IgD-negative memory B cell (primary cell): ENCODE measurements at regions not wholly inside any gene's neighbourhood (a gene's known extent, or its start where the extent isn't known, plus 50 kb on each side); places are given as distances from the start of the nearest gene placed in this dataset.

Experiments used
- H3K27ac Mint-ChIP-seq, 3 donors: one replicate each; pipeline ENCODE4 v1.8.0; 2020 to 2022; ENCODE audit warnings: mild to moderate bottlenecking in 3 of 3, mixed read lengths in 3 of 3, moderate library complexity in 1 of 3
- H3K27me3 Mint-ChIP-seq: one replicate; pipeline ENCODE4 v1.8.0; 2021; ENCODE audit warnings: mixed read lengths
- H3K36me3 Mint-ChIP-seq: one replicate; pipeline ENCODE4 v1.8.0; 2020; ENCODE audit warnings: mild to moderate bottlenecking, mixed read lengths
- H3K4me1 Mint-ChIP-seq, 3 donors: one replicate each; pipeline ENCODE4 v1.8.0; 2020 to 2022; ENCODE audit warnings: mixed read lengths in 3 of 3, mild to moderate bottlenecking in 1 of 3
- H3K4me3 Mint-ChIP-seq, 4 donors: one replicate each; pipeline ENCODE4 v1.8.0; 2020 to 2022; ENCODE audit warnings: mild to moderate bottlenecking in 4 of 4, mixed read lengths in 4 of 4, moderate library complexity in 3 of 4
- H3K9me3 Mint-ChIP-seq, 3 donors: one replicate each; pipeline ENCODE4 v1.8.0; 2020 to 2021; ENCODE audit warnings: mixed read lengths in 3 of 3, mild to moderate bottlenecking in 1 of 3

- no peaks in the 10 kb centered on the region for H3K36me3 Mint-ChIP-seq
- no peaks in the 10 kb centered on the region for H3K4me1 Mint-ChIP-seq
- no peak overlapping the region for H3K4me3 Mint-ChIP-seq
- H3K27ac Mint-ChIP-seq, result no peak overlapping the region
- peaks cover 0 to 7% (median 3%) of the 10 kb centered on the region in 3 donors for H3K9me3 Mint-ChIP-seq
- no peaks in the 10 kb centered on the region for H3K27me3 Mint-ChIP-seq
Measured at GRCh38 chr5:28388428-28388827, 1350.0 kb upstream of the CDH9 start.

GRCh38 chr5:28386712-28387111, 1348.3 kb upstream of the CDH9 start:
- Mint-ChIP-seq H3K27ac (no peak overlapping the region), H3K4me3 (no peak overlapping the region), H3K27me3 (no peaks in the 10 kb centered on the region), H3K36me3 (no peaks in the 10 kb centered on the region), H3K4me1 (no peaks in the 10 kb centered on the region), H3K9me3 (peaks cover 0 to 4% (median 0%) of the 10 kb centered on the region in 3 donors)

- no peaks in the 10 kb centered on the region for H3K4me1 Mint-ChIP-seq
- H3K27ac Mint-ChIP-seq, result peak overlapping the region in 1 of 3 donors; percentile 67
- no peak overlapping the region for H3K4me3 Mint-ChIP-seq
- H3K9me3 Mint-ChIP-seq, result peaks cover 2 to 6% (median 2%) of the 10 kb centered on the region in 3 donors
- H3K36me3 Mint-ChIP-seq, result no peaks in the 10 kb centered on the region
- H3K27me3 Mint-ChIP-seq, result no peaks in the 10 kb centered on the region
Measured at GRCh38 chr5:28380167-28380566, 1341.8 kb upstream of the CDH9 start.

GRCh38 chr5:28374492-28374967, 1336.1 kb upstream of the CDH9 start:
- no peak overlapping the region for H3K27ac Mint-ChIP-seq
- no peak overlapping the region for H3K4me3 Mint-ChIP-seq
- no peaks in the 10 kb centered on the region for H3K36me3 Mint-ChIP-seq
- peaks cover 2 to 9% (median 3%) of the 10 kb centered on the region in 3 donors for H3K9me3 Mint-ChIP-seq
- no peaks in the 10 kb centered on the region for H3K4me1 Mint-ChIP-seq
- no peaks in the 10 kb centered on the region for H3K27me3 Mint-ChIP-seq

- Mint-ChIP-seq H3K9me3 (peaks cover 2 to 5% (median 2%) of the 10 kb centered on the region in 3 donors), H3K27ac (no peak overlapping the region), H3K36me3 (no peaks in the 10 kb centered on the region), H3K4me1 (no peaks in the 10 kb centered on the region), H3K4me3 (no peak overlapping the region), H3K27me3 (no peaks in the 10 kb centered on the region)
Measured at GRCh38 chr5:28370896-28371295, 1332.5 kb upstream of the CDH9 start.

- no peaks in the 10 kb centered on the region for H3K4me1 Mint-ChIP-seq
- no peaks in the 10 kb centered on the region for H3K36me3 Mint-ChIP-seq
- H3K4me3 Mint-ChIP-seq, result no peak overlapping the region
- peaks cover 0 to 8% (median 2%) of the 10 kb centered on the region in 3 donors for H3K9me3 Mint-ChIP-seq
- no peaks in the 10 kb centered on the region for H3K27me3 Mint-ChIP-seq
- no peak overlapping the region for H3K27ac Mint-ChIP-seq
Measured at GRCh38 chr5:28369418-28369817, 1331.0 kb upstream of the CDH9 start.

- Mint-ChIP-seq H3K4me3 (no peak overlapping the region), H3K27me3 (no peaks in the 10 kb centered on the region), H3K4me1 (peaks cover 0 to 1% (median 0%) of the 10 kb centered on the region in 3 donors), H3K9me3 (peaks cover 4 to 13% (median 10%) of the 10 kb centered on the region in 3 donors), H3K36me3 (no peaks in the 10 kb centered on the region), H3K27ac (no peak overlapping the region)
Measured at GRCh38 chr5:28355831-28356230, 1317.4 kb upstream of the CDH9 start.

GRCh38 chr5:28346696-28347095, 1308.3 kb upstream of the CDH9 start:
- no peaks in the 10 kb centered on the region for H3K4me1 Mint-ChIP-seq
- peaks cover 2% of the 10 kb centered on the region for H3K36me3 Mint-ChIP-seq
- H3K9me3 Mint-ChIP-seq, result peaks cover 4 to 11% (median 11%) of the 10 kb centered on the region in 3 donors
- H3K27me3 Mint-ChIP-seq, result no peaks in the 10 kb centered on the region
- no peak overlapping the region for H3K4me3 Mint-ChIP-seq
- H3K27ac Mint-ChIP-seq, result no peak overlapping the region

- no peaks in the 10 kb centered on the region for H3K27me3 Mint-ChIP-seq
- peaks cover 2% of the 10 kb centered on the region for H3K36me3 Mint-ChIP-seq
- H3K27ac Mint-ChIP-seq, result no peak overlapping the region
- H3K9me3 Mint-ChIP-seq, result peaks cover 2 to 5% (median 5%) of the 10 kb centered on the region in 3 donors
- no peak overlapping the region for H3K4me3 Mint-ChIP-seq
- H3K4me1 Mint-ChIP-seq, result no peaks in the 10 kb centered on the region
Measured at GRCh38 chr5:28344836-28345433, 1306.5 kb upstream of the CDH9 start.

- Mint-ChIP-seq H3K36me3 (no peaks in the 10 kb centered on the region), H3K27ac (peak overlapping the region in 1 of 3 donors; percentile 18), H3K4me3 (no peak overlapping the region), H3K27me3 (no peaks in the 10 kb centered on the region), H3K4me1 (no peaks in the 10 kb centered on the region), H3K9me3 (peaks cover 3 to 10% (median 5%) of the 10 kb centered on the region in 3 donors)
Measured at GRCh38 chr5:28329176-28329575, 1290.8 kb upstream of the CDH9 start.

- Mint-ChIP-seq H3K36me3 (no peaks in the 10 kb centered on the region), H3K9me3 (peaks cover 5 to 10% (median 6%) of the 10 kb centered on the region in 3 donors), H3K27me3 (no peaks in the 10 kb centered on the region), H3K4me3 (no peak overlapping the region), H3K4me1 (no peaks in the 10 kb centered on the region), H3K27ac (no peak overlapping the region)
Measured at GRCh38 chr5:28328681-28329080, 1290.3 kb upstream of the CDH9 start.

GRCh38 chr5:28324174-28324573, 1285.8 kb upstream of the CDH9 start:
- Mint-ChIP-seq H3K27me3 (no peaks in the 10 kb centered on the region), H3K4me3 (no peak overlapping the region), H3K27ac (no peak overlapping the region), H3K4me1 (no peaks in the 10 kb centered on the region), H3K36me3 (no peaks in the 10 kb centered on the region), H3K9me3 (peaks cover 0 to 3% (median 0%) of the 10 kb centered on the region in 3 donors)

GRCh38 chr5:28313953-28314352, 1275.6 kb upstream of the CDH9 start:
- no peak overlapping the region for H3K4me3 Mint-ChIP-seq
- H3K27ac Mint-ChIP-seq, result no peak overlapping the region
- H3K27me3 Mint-ChIP-seq, result no peaks in the 10 kb centered on the region
- H3K36me3 Mint-ChIP-seq, result no peaks in the 10 kb centered on the region
- H3K9me3 Mint-ChIP-seq, result peaks cover 2 to 23% (median 4%) of the 10 kb centered on the region in 3 donors
- H3K4me1 Mint-ChIP-seq, result peaks cover 0 to 2% (median 0%) of the 10 kb centered on the region in 3 donors

GRCh38 chr5:28313321-28313951, 1275.0 kb upstream of the CDH9 start:
- Mint-ChIP-seq H3K4me3 (no peak overlapping the region), H3K9me3 (peaks cover 2 to 23% (median 4%) of the 10 kb centered on the region in 3 donors), H3K36me3 (no peaks in the 10 kb centered on the region), H3K27ac (no peak overlapping the region), H3K27me3 (no peaks in the 10 kb centered on the region), H3K4me1 (peaks cover 0 to 2% (median 0%) of the 10 kb centered on the region in 3 donors)

GRCh38 chr5:28310696-28311095, 1272.3 kb upstream of the CDH9 start:
- Mint-ChIP-seq H3K27me3 (no peaks in the 10 kb centered on the region), H3K27ac (no peak overlapping the region), H3K9me3 (peaks cover 2 to 14% (median 6%) of the 10 kb centered on the region in 3 donors), H3K4me3 (no peak overlapping the region), H3K36me3 (no peaks in the 10 kb centered on the region), H3K4me1 (peaks cover 0 to 2% (median 0%) of the 10 kb centered on the region in 3 donors)

GRCh38 chr5:28305891-28306290, 1267.5 kb upstream of the CDH9 start:
- Mint-ChIP-seq H3K27ac (no peak overlapping the region), H3K4me1 (no peaks in the 10 kb centered on the region), H3K9me3 (peaks cover 2 to 10% (median 7%) of the 10 kb centered on the region in 3 donors), H3K27me3 (no peaks in the 10 kb centered on the region), H3K4me3 (no peak overlapping the region), H3K36me3 (no peaks in the 10 kb centered on the region)
